Stimulated activated effector memory CD8-positive, alpha-beta T cell treated with anti-CD3 and anti-CD28 coated beads, Interleukin-12 subunit alpha, Interleukin-12 subunit beta, amount 100 ng/mL, for 72 hours (primary cell): ENCODE measurements at regions not wholly inside any gene's neighbourhood (a gene's known extent, or its start where the extent isn't known, plus 50 kb on each side); places are given as distances from the start of the nearest gene placed in this dataset.
A peak's percentile ranks its signal among the peaks of the same experiment; 100 is the strongest.

Experiments used
- ATAC-seq: fragments of 150-1000 bp; cut with Tn5 transposase; 2 replicates; pipeline ENCODE4 v1.10.0; 2021
- DNase-seq, 2 donors: peaks; one replicate each; pipeline ENCODE4 v3.0.0; 2021 to 2022; ENCODE audit warnings: low spot score in 2 of 2
- H3K27ac Mint-ChIP-seq: one replicate; pipeline ENCODE4 v1.8.0; 2022; ENCODE audit warnings: mild to moderate bottlenecking, mixed read lengths
- H3K36me3 Mint-ChIP-seq: one replicate; pipeline ENCODE4 v1.8.0; 2022; ENCODE audit warnings: mild to moderate bottlenecking, mixed read lengths
- H3K4me1 Mint-ChIP-seq: one replicate; pipeline ENCODE4 v1.8.0; 2022; ENCODE audit warnings: mixed read lengths
- H3K4me3 Mint-ChIP-seq: one replicate; pipeline ENCODE4 v1.8.0; 2022; ENCODE audit warnings: mild to moderate bottlenecking, mixed read lengths
- H3K9me3 Mint-ChIP-seq: one replicate; pipeline ENCODE4 v1.8.0; 2022; ENCODE audit warnings: mixed read lengths

DNA sequence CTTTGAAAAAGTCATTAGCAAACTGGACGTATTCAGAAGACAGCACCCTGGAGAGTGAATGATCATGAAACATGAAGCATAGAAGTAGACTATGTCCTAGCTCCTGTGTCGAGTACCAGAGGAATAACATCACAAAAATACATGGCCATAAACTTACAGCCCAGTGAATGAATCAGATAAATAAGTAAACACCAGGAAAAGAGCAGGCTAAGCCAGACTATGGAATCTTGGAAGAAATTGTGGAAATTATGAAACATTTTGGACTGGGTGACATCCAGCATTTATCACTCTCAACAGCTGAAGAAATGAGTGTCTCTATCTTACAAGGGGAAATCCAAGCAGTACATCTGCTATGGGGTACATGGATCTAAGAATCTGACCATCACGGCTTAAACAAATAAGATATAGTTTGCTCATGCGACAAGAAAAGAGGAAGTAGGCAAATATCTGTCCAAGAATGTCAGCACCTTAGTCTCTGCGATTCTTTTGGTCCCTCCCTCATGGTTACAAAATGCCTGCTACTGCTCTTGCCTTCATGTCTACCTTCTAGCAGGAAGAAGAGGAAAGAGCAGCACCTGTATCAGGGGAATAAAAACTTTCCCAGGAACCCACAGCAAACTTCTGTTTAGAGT is 481.5 kb downstream of the BCOR start:
- Mint-ChIP-seq H3K36me3 (peaks cover 12% of the 10 kb centered on the region), H3K9me3 (no peaks in the 10 kb centered on the region), H3K4me1 (peaks cover 18% of the 10 kb centered on the region), H3K27ac (no peak overlapping the region), H3K4me3 (no peak overlapping the region)
- no peak for ATAC-seq
- no peak for DNase-seq

GRCh38 chrX:39616731-39617130 is 481.0 kb downstream of the BCOR start:
- no peak for DNase-seq
- Mint-ChIP-seq H3K4me1 (peaks cover 18% of the 10 kb centered on the region), H3K4me3 (no peak overlapping the region), H3K36me3 (peaks cover 12% of the 10 kb centered on the region), H3K9me3 (no peaks in the 10 kb centered on the region), H3K27ac (no peak overlapping the region)
- no peak for ATAC-seq

GRCh38 chrX:39618178-39618577 is 479.6 kb downstream of the BCOR start:
- no peaks in the 10 kb centered on the region for H3K9me3 Mint-ChIP-seq
- DNase-seq (no peak), ATAC-seq (no peak)
- peaks cover 18% of the 10 kb centered on the region for H3K4me1 Mint-ChIP-seq
- peaks cover 12% of the 10 kb centered on the region for H3K36me3 Mint-ChIP-seq
- no peak overlapping the region for H3K4me3 Mint-ChIP-seq
- H3K27ac Mint-ChIP-seq: no peak overlapping the region

GRCh38 chrX:39619182-39620009 is 478.4 kb downstream of the BCOR start:
- Mint-ChIP-seq H3K4me3 (no peak overlapping the region), H3K27ac (no peak overlapping the region), H3K9me3 (no peaks in the 10 kb centered on the region), H3K36me3 (peaks cover 2% of the 10 kb centered on the region), H3K4me1 (peaks cover 6% of the 10 kb centered on the region)
- DNase-seq: no peak
- no peak for ATAC-seq

GRCh38 chrX:39624166-39624565 is 473.6 kb downstream of the BCOR start:
- Mint-ChIP-seq H3K9me3 (no peaks in the 10 kb centered on the region), H3K36me3 (no peaks in the 10 kb centered on the region), H3K4me1 (no peaks in the 10 kb centered on the region), H3K27ac (no peak overlapping the region), H3K4me3 (no peak overlapping the region)
- no peak for DNase-seq
- no peak for ATAC-seq

- DNase-seq (no peak), ATAC-seq (no peak)
- H3K36me3 Mint-ChIP-seq: peaks cover 6% of the 10 kb centered on the region
- H3K9me3 Mint-ChIP-seq: no peaks in the 10 kb centered on the region
- no peaks in the 10 kb centered on the region for H3K4me1 Mint-ChIP-seq
- H3K4me3 Mint-ChIP-seq: no peak overlapping the region
- H3K27ac Mint-ChIP-seq: no peak overlapping the region
Measured at GRCh38 chrX:39625810-39626209, 471.9 kb downstream of the BCOR start.

GRCh38 chrX:39626749-39627148 is 471.0 kb downstream of the BCOR start:
- H3K27ac Mint-ChIP-seq: no peak overlapping the region
- DNase-seq (no peak), ATAC-seq (no peak)
- no peak overlapping the region for H3K4me3 Mint-ChIP-seq
- no peaks in the 10 kb centered on the region for H3K4me1 Mint-ChIP-seq
- H3K36me3 Mint-ChIP-seq: peaks cover 10% of the 10 kb centered on the region
- no peaks in the 10 kb centered on the region for H3K9me3 Mint-ChIP-seq

DNA sequence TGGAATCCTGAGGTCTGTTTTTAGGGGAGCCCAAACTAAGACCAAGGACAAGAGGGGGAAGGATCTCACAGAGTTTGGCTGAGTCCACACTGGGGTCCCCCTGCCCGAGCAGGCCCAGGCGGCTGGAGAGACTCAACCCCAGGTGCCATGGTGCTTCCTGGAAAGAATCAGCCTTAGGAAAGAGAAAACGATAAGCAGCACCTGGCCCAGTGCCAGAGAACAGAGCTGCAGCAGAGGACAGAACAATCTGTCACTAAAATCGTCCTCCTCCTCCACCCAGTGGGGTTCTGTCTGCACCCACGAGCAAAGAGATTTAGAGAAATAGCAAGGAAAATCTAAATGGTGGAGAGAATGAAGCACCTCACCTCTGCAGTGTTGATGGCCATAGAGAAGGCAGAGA is 470.5 kb downstream of the BCOR start:
- H3K4me3 Mint-ChIP-seq: no peak overlapping the region
- ATAC-seq (no peak), DNase-seq (no peak)
- peaks cover 10% of the 10 kb centered on the region for H3K36me3 Mint-ChIP-seq
- no peaks in the 10 kb centered on the region for H3K4me1 Mint-ChIP-seq
- no peaks in the 10 kb centered on the region for H3K9me3 Mint-ChIP-seq
- no peak overlapping the region for H3K27ac Mint-ChIP-seq

GRCh38 chrX:39629001-39629400 is 468.8 kb downstream of the BCOR start:
- Mint-ChIP-seq H3K9me3 (no peaks in the 10 kb centered on the region), H3K36me3 (peaks cover 10% of the 10 kb centered on the region), H3K4me3 (no peak overlapping the region), H3K4me1 (no peaks in the 10 kb centered on the region), H3K27ac (no peak overlapping the region)
- DNase-seq (no peak), ATAC-seq (no peak)

- no peak overlapping the region for H3K4me3 Mint-ChIP-seq
- ATAC-seq (peak; percentile 70), DNase-seq (no peak)
- no peaks in the 10 kb centered on the region for H3K9me3 Mint-ChIP-seq
- no peak overlapping the region for H3K27ac Mint-ChIP-seq
- H3K4me1 Mint-ChIP-seq: no peaks in the 10 kb centered on the region
- H3K36me3 Mint-ChIP-seq: peaks cover 10% of the 10 kb centered on the region
Measured at GRCh38 chrX:39630344-39630743, 467.4 kb downstream of the BCOR start.

- ATAC-seq (no peak), DNase-seq (no peak)
- Mint-ChIP-seq H3K36me3 (peaks cover 10% of the 10 kb centered on the region), H3K9me3 (no peaks in the 10 kb centered on the region), H3K4me3 (no peak overlapping the region), H3K4me1 (no peaks in the 10 kb centered on the region), H3K27ac (no peak overlapping the region)
Measured at GRCh38 chrX:39631276-39632229, 466.2 kb downstream of the BCOR start.

GRCh38 chrX:39633293-39633692 is 464.5 kb downstream of the BCOR start:
- no peak for ATAC-seq
- no peaks in the 10 kb centered on the region for H3K4me1 Mint-ChIP-seq

GRCh38 chrX:39636481-39636880 is 461.3 kb downstream of the BCOR start:
- Mint-ChIP-seq H3K36me3 (no peaks in the 10 kb centered on the region), H3K27ac (peak overlapping the region; percentile 29), H3K4me3 (no peak overlapping the region), H3K4me1 (no peaks in the 10 kb centered on the region), H3K9me3 (no peaks in the 10 kb centered on the region)
- ATAC-seq: no peak
- no peak for DNase-seq

More at GRCh38 chrX:39633293-39633692, 464.5 kb downstream of the BCOR start:
- H3K36me3 Mint-ChIP-seq: peaks cover 10% of the 10 kb centered on the region
- H3K27ac Mint-ChIP-seq: no peak overlapping the region
- no peak overlapping the region for H3K4me3 Mint-ChIP-seq
- DNase-seq: no peak
- no peaks in the 10 kb centered on the region for H3K9me3 Mint-ChIP-seq

GRCh38 chrX:39638526-39638925 is 459.2 kb downstream of the BCOR start:
- Mint-ChIP-seq H3K36me3 (no peaks in the 10 kb centered on the region), H3K27ac (no peak overlapping the region), H3K4me1 (no peaks in the 10 kb centered on the region), H3K4me3 (no peak overlapping the region), H3K9me3 (no peaks in the 10 kb centered on the region)
- ATAC-seq (no peak), DNase-seq (no peak)

DNA sequence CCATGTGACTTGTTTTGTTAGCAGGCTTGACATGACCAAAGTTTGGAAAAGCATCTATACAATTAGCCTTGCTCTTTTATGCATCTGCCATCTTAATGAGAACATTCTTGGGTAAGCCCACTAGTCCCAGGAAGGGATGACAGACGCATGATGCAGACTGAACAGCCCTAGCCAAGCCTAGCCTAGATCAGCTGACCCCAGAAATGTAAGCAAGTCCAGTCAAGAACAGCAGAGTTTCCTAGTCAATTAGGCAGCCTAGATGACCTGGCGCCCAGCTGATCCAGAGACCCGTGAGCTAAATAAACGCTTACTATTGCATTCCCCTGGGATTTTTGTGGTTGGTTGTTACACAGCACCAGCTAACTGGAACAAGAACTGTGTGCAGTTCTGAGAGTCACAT is 457.9 kb downstream of the BCOR start:
- H3K27ac Mint-ChIP-seq: no peak overlapping the region
- H3K4me3 Mint-ChIP-seq: no peak overlapping the region
- no peaks in the 10 kb centered on the region for H3K36me3 Mint-ChIP-seq
- H3K4me1 Mint-ChIP-seq: no peaks in the 10 kb centered on the region
- DNase-seq: no peak
- ATAC-seq: no peak
- no peaks in the 10 kb centered on the region for H3K9me3 Mint-ChIP-seq
